H1 (cell line): ENCODE measurements at regions not wholly inside any gene's neighbourhood (a gene's known extent, or its start where the extent isn't known, plus 50 kb on each side); places are given as distances from the start of the nearest gene placed in this dataset.

Experiments
- CTCF ChIA-PET: fragments of 300-600 bp; sonication (Branson Sonifier 250); formaldehyde crosslinking; loops from one replicate; lab custom pipeline; 2021; ENCODE audit not compliant: partially characterized antibody; lab: Charles Lee
- POLR2A ChIA-PET: fragments of 300-600 bp; sonication (Branson Sonifier 250); formaldehyde crosslinking; loops from one replicate; lab custom pipeline; 2021; ENCODE audit warnings: inconsistent platforms; ENCODE audit not compliant: partially characterized antibody; lab: Charles Lee
- DNase-seq, 2 experiments: peaks; one replicate each; pipeline versions ENCODE4 v3.0.0 to v3.0.0-alpha.2; 2010 to 2022; ENCODE audit warnings: low spot score in 2 of 2, low read depth in 1 of 2, mixed read lengths in 1 of 2
- FAIRE-seq: peaks from 2 replicates; lab custom pipeline; 2011; peaks lifted over from hg19 to GRCh38; lab: Jason Lieb, UNC
- H2AFZ ChIP-seq: 2 replicates; pipeline ENCODE4 v1.8.1; 2012; ENCODE audit warnings: low read length, inconsistent platforms
- H2AK5ac ChIP-seq: 2 replicates; pipeline ENCODE4 v1.6.1; 2013; ENCODE audit warnings: low read depth, low read length
- H2BK120ac ChIP-seq: replicated peaks from 2 replicates; pipeline ENCODE3; 2013; ENCODE audit warnings: low read depth, low read length, inconsistent platforms
- H2BK12ac ChIP-seq: 2 replicates; pipeline ENCODE4 v1.6.1; 2013; ENCODE audit warnings: low read depth, low read length
- H2BK15ac ChIP-seq: 2 replicates; pipeline ENCODE4 v1.6.1; 2013; ENCODE audit warnings: low read length
- H2BK20ac ChIP-seq: 2 replicates; pipeline ENCODE4 v1.6.1; 2013; ENCODE audit warnings: low read length
- H2BK5ac ChIP-seq: 2 replicates; pipeline ENCODE4 v1.6.1; 2013; ENCODE audit warnings: low read depth, low read length
- H3K14ac ChIP-seq: 2 replicates; pipeline ENCODE4 v1.6.1; 2013; ENCODE audit warnings: inconsistent platforms; ENCODE audit not compliant: insufficient read length
- H3K18ac ChIP-seq: 2 replicates; pipeline ENCODE4 v1.6.1; 2013; ENCODE audit warnings: low read length; ENCODE audit errors: extremely low read depth
- H3K23ac ChIP-seq: 2 replicates; pipeline ENCODE4 v1.6.1; 2013; ENCODE audit warnings: inconsistent platforms; ENCODE audit not compliant: insufficient read length
- H3K23me2 ChIP-seq: 2 replicates; pipeline ENCODE4 v1.6.1; 2013; ENCODE audit warnings: low read depth, low read length
- H3K27ac ChIP-seq: 2 replicates; pipeline ENCODE4 v1.6.1; 2011; ENCODE audit warnings: low read depth, low read length, inconsistent platforms
- H3K27me3 ChIP-seq, 4 experiments: replicated peaks in 1 of 4; 1 replicate in 1 of 4; 2 replicates in 3 of 4; pipeline versions ENCODE4 v1.6.1 to v1.8.1; 2011 to 2013; ENCODE audit warnings: low read length in 3 of 4, mild to moderate bottlenecking in 3 of 4, inconsistent platforms in 2 of 4, mixed read lengths in 2 of 4, moderate library complexity in 1 of 4; ENCODE audit not compliant: control insufficient read depth in 3 of 4, insufficient read depth in 3 of 4; ENCODE audit errors: extremely low read depth in 1 of 4
- H3K36me3 ChIP-seq, 4 experiments: 2 replicates each; pipeline versions ENCODE4 v1.6.1 to v1.8.1; 2011 to 2013; ENCODE audit warnings: mild to moderate bottlenecking in 4 of 4, low read length in 3 of 4, moderate library complexity in 2 of 4, control low read depth in 1 of 4, inconsistent platforms in 1 of 4; ENCODE audit not compliant: insufficient read depth in 4 of 4, control insufficient read depth in 2 of 4
- H3K4ac ChIP-seq: replicated peaks from 2 replicates; pipeline ENCODE3; 2013; ENCODE audit warnings: low read length, low read depth, mixed read lengths, inconsistent platforms; ENCODE audit not compliant: insufficient read length
- H3K4me1 ChIP-seq, 4 experiments: replicated peaks in 1 of 4; 1 replicate in 1 of 4; 2 replicates in 3 of 4; pipeline versions ENCODE4 v1.6.1 to v1.8.1; 2011 to 2013; ENCODE audit warnings: low read length in 3 of 4, inconsistent platforms in 2 of 4, mixed read lengths in 1 of 4; ENCODE audit not compliant: insufficient read depth in 4 of 4, control insufficient read depth in 3 of 4
- H3K4me2 ChIP-seq, 2 experiments: 2 replicates each; pipeline versions ENCODE4 v1.6.1 to v1.8.1; 2011 to 2013; ENCODE audit warnings: low read depth in 2 of 2, low read length in 2 of 2, control low read depth in 1 of 2, inconsistent platforms in 1 of 2, mild to moderate bottlenecking in 1 of 2; ENCODE audit not compliant: insufficient read depth in 1 of 2
- H3K4me3 ChIP-seq, 4 experiments: fragments of 200-600, 300-600 bp in 1 of 4; sonication (generic), shearing (Covaris generic), sonication (Bioruptor Twin) in 1 of 4; 2 replicates each; pipeline versions ENCODE4 v1.5.1 to v1.8.1; 2011 to 2016; ENCODE audit warnings: low read length in 4 of 4, low read depth in 3 of 4, control low read depth in 2 of 4, inconsistent platforms in 2 of 4, mild to moderate bottlenecking in 2 of 4, mixed read lengths in 1 of 4, moderate library complexity in 1 of 4; ENCODE audit not compliant: insufficient read depth in 2 of 4; ENCODE audit errors: extremely low read depth in 1 of 4
- H3K56ac ChIP-seq: replicated peaks from 2 replicates; pipeline ENCODE3; 2013; ENCODE audit warnings: low read depth, mild to moderate bottlenecking, mixed read lengths, low read length, inconsistent platforms; ENCODE audit not compliant: insufficient read length
- H3K79me1 ChIP-seq: 2 replicates; pipeline ENCODE4 v1.6.1; 2013; ENCODE audit warnings: low read depth, low read length, control low read depth
- H3K79me2 ChIP-seq, 2 experiments: 2 replicates each; pipeline versions ENCODE4 v1.6.1 to v1.8.1; 2012 to 2013; ENCODE audit warnings: low read length in 2 of 2, mild to moderate bottlenecking in 2 of 2, inconsistent platforms in 1 of 2; ENCODE audit not compliant: insufficient read depth in 2 of 2, control insufficient read depth in 1 of 2
- H3K9ac ChIP-seq, 4 experiments: replicated peaks in 1 of 4; 1 replicate in 1 of 4; 2 replicates in 3 of 4; pipeline versions ENCODE4 v1.6.1 to v1.8.1; 2011 to 2013; ENCODE audit warnings: low read depth in 3 of 4, low read length in 3 of 4, control low read depth in 2 of 4, mild to moderate bottlenecking in 2 of 4, moderate library complexity in 2 of 4, inconsistent platforms in 1 of 4; ENCODE audit errors: extremely low read depth in 1 of 4
- H3K9me3 ChIP-seq, 2 experiments: 2 replicates each; pipeline versions ENCODE4 v1.6.1 to v1.8.1; 2012 to 2013; ENCODE audit warnings: mild to moderate bottlenecking in 2 of 2, moderate library complexity in 2 of 2, control low read depth in 1 of 2, inconsistent platforms in 1 of 2, low read depth in 1 of 2, low read length in 1 of 2, mixed read lengths in 1 of 2; ENCODE audit not compliant: insufficient read depth in 2 of 2
- H4K20me1 ChIP-seq, 2 experiments: replicated peaks in 1 of 2; 2 replicates each; pipeline versions ENCODE3 to v1.8.1; 2011 to 2013; ENCODE audit warnings: inconsistent platforms in 2 of 2, low read length in 2 of 2, mild to moderate bottlenecking in 1 of 2; ENCODE audit not compliant: insufficient read depth in 2 of 2, control insufficient read depth in 1 of 2
- H4K5ac ChIP-seq: 2 replicates; pipeline ENCODE4 v1.6.1; 2013; ENCODE audit warnings: low read length, low read depth, mixed read lengths, inconsistent platforms; ENCODE audit not compliant: insufficient read length
- H4K8ac ChIP-seq: 2 replicates; pipeline ENCODE4 v1.8.0; 2013; ENCODE audit warnings: mild to moderate bottlenecking, moderate library complexity, low read length, inconsistent platforms; ENCODE audit not compliant: insufficient read depth; ENCODE audit errors: extremely low read depth
- H4K91ac ChIP-seq: replicated peaks from 2 replicates; pipeline ENCODE3; 2013; ENCODE audit warnings: low read length, mixed read lengths, inconsistent platforms; ENCODE audit not compliant: insufficient read length
- CEBPB ChIP-seq: IDR thresholded peaks from 2 replicates; pipeline ENCODE4 v1.6.1; 2012; ENCODE audit warnings: low read depth, low read length
- JUN ChIP-seq: IDR thresholded peaks from 2 replicates; pipeline ENCODE4 v1.6.1; 2011; ENCODE audit warnings: low read depth, mild to moderate bottlenecking, improper control_type of control experiment, low read length
- PHF8 ChIP-seq: fragments of 200-600 bp; sonication (generic); conservative IDR thresholded peaks from 2 replicates; pipeline ENCODE4 v1.7.1; 2012; ENCODE audit warnings: low read depth, mild to moderate bottlenecking, inconsistent platforms, low read length, moderate library complexity
- POLR2A ChIP-seq, 2 experiments: IDR thresholded peaks; 1 replicate in 1 of 2; 2 replicates in 1 of 2; pipeline ENCODE4 v1.6.1; 2011; ENCODE audit warnings: low read depth in 2 of 2, low read length in 2 of 2, mild to moderate bottlenecking in 2 of 2; ENCODE audit errors: control extremely low read depth in 1 of 2
- POLR2AphosphoS5 ChIP-seq: IDR thresholded peaks from 2 replicates; pipeline ENCODE4 v1.6.1; 2011; ENCODE audit warnings: low read depth, low read length
- RFX5 ChIP-seq: IDR thresholded peaks from 2 replicates; pipeline ENCODE4 v1.6.1; 2011; ENCODE audit warnings: low read depth, low read length, improper control_type of control experiment, borderline replicate concordance
- RNF2 ChIP-seq: fragments of 200-900, 300-1000 bp; sonication (generic); IDR thresholded peaks from 2 replicates; pipeline ENCODE4 v1.7.1; 2016; ENCODE audit warnings: borderline replicate concordance, low read depth, mild to moderate bottlenecking, antibody characterized with exemption, low read length; ENCODE audit not compliant: poor library complexity, severe bottlenecking; ENCODE audit errors: missing control alignments
- SRF ChIP-seq: IDR thresholded peaks from 2 replicates; pipeline ENCODE4 v1.6.1; 2011; ENCODE audit warnings: mild to moderate bottlenecking, low read depth, low read length, moderate library complexity
- TAF1 ChIP-seq: IDR thresholded peaks from 2 replicates; pipeline ENCODE4 v1.6.1; 2011; ENCODE audit warnings: mild to moderate bottlenecking, low read depth, low read length
- ZNF274 ChIP-seq: IDR thresholded peaks from 2 replicates; pipeline ENCODE4 v1.7.0; 2012; ENCODE audit warnings: low read length, borderline replicate concordance; ENCODE audit errors: extremely low read depth
- WGBS, 2 experiments: shearing (Covaris generic) in 1 of 2; methylation state at CpG; one replicate each; pipeline versions ENCODE4 v1.1.6 to v1.1.7; 2013 to 2015; ENCODE audit warnings: low lambda C conversion rate in 2 of 2, mixed read lengths in 2 of 2, inconsistent platforms in 1 of 2, low coverage in 1 of 2, missing lambda C conversion rate in 1 of 2; ENCODE audit not compliant: insufficient replicate concordance in 2 of 2, insufficient coverage in 1 of 2, insufficient read length in 1 of 2; ENCODE audit errors: extremely low coverage in 1 of 2, missing lambda C conversion rate in 1 of 2; 5-methylcytosine and 5-hydroxymethylcytosine counted together
- TF ChIP-seq, protein P1 (sequence below): IDR thresholded peaks from 2 replicates; pipeline ENCODE4 v1.6.1; 2011; ENCODE audit warnings: low read length, improper control_type of control experiment
- TF ChIP-seq, protein P2 (sequence below), 3 experiments: IDR thresholded peaks; 1 replicate in 2 of 3; 2 replicates in 1 of 3; pipeline versions ENCODE4 v1.5.1 to v1.6.1; 2011; ENCODE audit warnings: low read length in 3 of 3, mild to moderate bottlenecking in 3 of 3, inconsistent platforms in 2 of 3, low read depth in 1 of 3, moderate library complexity in 1 of 3; ENCODE audit not compliant: insufficient read depth in 1 of 3; ENCODE audit errors: control extremely low read depth in 1 of 3

DNA sequence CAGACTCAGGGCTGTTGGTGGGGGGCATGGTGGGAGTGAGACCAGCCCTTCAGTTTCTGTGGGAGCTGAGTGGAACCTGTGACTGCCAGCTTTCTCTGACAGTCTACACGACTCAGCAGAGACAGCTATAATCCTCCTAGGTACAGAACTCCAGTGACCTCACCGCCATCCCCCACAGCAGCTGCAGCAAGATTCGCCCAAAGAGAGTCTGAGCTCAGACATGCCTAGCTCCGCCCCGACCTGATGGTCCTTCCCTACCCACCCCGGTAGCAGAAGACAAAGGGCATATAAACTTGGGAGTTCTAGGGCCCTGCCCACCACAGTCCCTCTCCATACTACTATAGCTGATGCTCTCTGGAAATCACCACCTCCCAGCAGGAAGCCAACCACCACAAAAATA, 500.1 kb downstream of the ETV1 start:
- H3K9me3 ChIP-seq: no peaks in the 10 kb centered on the region; a peak in 1 of 4 replicates
- no peaks in the 10 kb centered on the region for H3K36me3 ChIP-seq
- no peak overlapping the region for H3K9ac ChIP-seq
- H3K4me3 ChIP-seq: no peak overlapping the region
- H2BK12ac ChIP-seq: no peak overlapping the region
- H3K18ac ChIP-seq: no peak overlapping the region
- H3K23ac ChIP-seq: no peak overlapping the region
- H4K20me1 ChIP-seq: no peaks in the 10 kb centered on the region
- no peaks in the 10 kb centered on the region for H3K79me1 ChIP-seq
- 84% methylated on average over 6 of the region's 6 CpGs; no CpG with 5 or more reads in 1 of the 2 experiments for WGBS, 2 experiments
- no peaks in the 10 kb centered on the region for H3K23me2 ChIP-seq
- H3K79me2 ChIP-seq: no peaks in the 10 kb centered on the region
- no peak overlapping the region for H4K5ac ChIP-seq
- POLR2A ChIA-PET: no interaction called here
- H3K4ac ChIP-seq: no peak overlapping the region
- no peak overlapping the region for H2AFZ ChIP-seq
- no peaks in the 10 kb centered on the region for H3K27me3 ChIP-seq
- no peak overlapping the region for H2BK15ac ChIP-seq
- no peak for DNase-seq
- no peaks in the 10 kb centered on the region for H3K4me1 ChIP-seq
- H4K91ac ChIP-seq: no peak overlapping the region
- no peak overlapping the region for H2BK20ac ChIP-seq
- no peak overlapping the region for H4K8ac ChIP-seq
- no peak overlapping the region for H3K27ac ChIP-seq
- FAIRE-seq: no peak
- no peak overlapping the region for H3K4me2 ChIP-seq
- CTCF ChIA-PET: interaction anchor here (1.2 kb wide), 1 partner anchor 36 kb away, joined by 3 read pairs; no protein-coding TSS in a partner anchor
- H2BK120ac ChIP-seq: no peak overlapping the region
- no peak overlapping the region for H2AK5ac ChIP-seq
- H2BK5ac ChIP-seq: no peak overlapping the region
- no peak overlapping the region for H3K14ac ChIP-seq
- H3K56ac ChIP-seq: no peak overlapping the region
- TF ChIP-seq, protein P1, sequence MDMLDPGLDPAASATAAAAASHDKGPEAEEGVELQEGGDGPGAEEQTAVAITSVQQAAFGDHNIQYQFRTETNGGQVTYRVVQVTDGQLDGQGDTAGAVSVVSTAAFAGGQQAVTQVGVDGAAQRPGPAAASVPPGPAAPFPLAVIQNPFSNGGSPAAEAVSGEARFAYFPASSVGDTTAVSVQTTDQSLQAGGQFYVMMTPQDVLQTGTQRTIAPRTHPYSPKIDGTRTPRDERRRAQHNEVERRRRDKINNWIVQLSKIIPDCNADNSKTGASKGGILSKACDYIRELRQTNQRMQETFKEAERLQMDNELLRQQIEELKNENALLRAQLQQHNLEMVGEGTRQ: no peak
- no peak for TF ChIP-seq RFX5
- no peak for TF ChIP-seq RNF2
- no peak for TF ChIP-seq JUN
- TF ChIP-seq, protein P2, sequence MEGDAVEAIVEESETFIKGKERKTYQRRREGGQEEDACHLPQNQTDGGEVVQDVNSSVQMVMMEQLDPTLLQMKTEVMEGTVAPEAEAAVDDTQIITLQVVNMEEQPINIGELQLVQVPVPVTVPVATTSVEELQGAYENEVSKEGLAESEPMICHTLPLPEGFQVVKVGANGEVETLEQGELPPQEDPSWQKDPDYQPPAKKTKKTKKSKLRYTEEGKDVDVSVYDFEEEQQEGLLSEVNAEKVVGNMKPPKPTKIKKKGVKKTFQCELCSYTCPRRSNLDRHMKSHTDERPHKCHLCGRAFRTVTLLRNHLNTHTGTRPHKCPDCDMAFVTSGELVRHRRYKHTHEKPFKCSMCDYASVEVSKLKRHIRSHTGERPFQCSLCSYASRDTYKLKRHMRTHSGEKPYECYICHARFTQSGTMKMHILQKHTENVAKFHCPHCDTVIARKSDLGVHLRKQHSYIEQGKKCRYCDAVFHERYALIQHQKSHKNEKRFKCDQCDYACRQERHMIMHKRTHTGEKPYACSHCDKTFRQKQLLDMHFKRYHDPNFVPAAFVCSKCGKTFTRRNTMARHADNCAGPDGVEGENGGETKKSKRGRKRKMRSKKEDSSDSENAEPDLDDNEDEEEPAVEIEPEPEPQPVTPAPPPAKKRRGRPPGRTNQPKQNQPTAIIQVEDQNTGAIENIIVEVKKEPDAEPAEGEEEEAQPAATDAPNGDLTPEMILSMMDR (IDR thresholded peaks at IDR 0.05; ENCODE audit: control extremely low read depth in 1 of 3, insufficient read depth in 1 of 3, low read depth in 1 of 3, low read length in 3 of 3): no peak
- TF ChIP-seq CEBPB: no peak
- no peak for TF ChIP-seq POLR2A (IDR thresholded peaks at IDR 0.05; ENCODE audit: control extremely low read depth in 1 of 2, low read depth in 2 of 2, low read length in 2 of 2)
- TF ChIP-seq SRF: no peak
- no peak for TF ChIP-seq TAF1
- TF ChIP-seq ZNF274: no peak
- no peak for TF ChIP-seq PHF8
- TF ChIP-seq POLR2AphosphoS5: no peak
